ENCODE measurements at regions not wholly inside any gene's neighbourhood (a gene's known extent, or its start where the extent isn't known, plus 50 kb on each side); places are given as distances from the start of the nearest gene placed in this dataset.

DNA sequence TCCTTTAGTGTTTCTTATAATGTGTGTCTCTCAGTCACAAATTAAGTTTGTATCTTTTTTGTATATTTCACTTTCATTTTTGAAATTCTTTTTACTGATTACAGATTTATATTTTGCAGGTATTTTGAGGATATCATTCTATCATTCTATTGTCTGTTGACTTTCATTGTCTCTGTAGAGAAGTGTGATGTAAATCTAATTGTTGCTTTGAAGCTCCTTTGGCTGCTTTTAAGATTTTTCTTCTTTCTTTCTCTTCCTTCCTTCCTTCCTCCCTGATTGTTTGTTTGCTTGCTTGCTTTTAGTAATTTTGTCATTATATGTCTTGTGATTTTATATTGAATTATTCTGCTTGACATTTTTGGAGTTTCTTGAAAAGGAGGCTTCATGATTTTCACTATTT lies 75.3 kb upstream of the MAST4 start:
- Mint-ChIP-seq H3K36me3 (ENCODE audit: low read depth) (peaks cover 7% of the 10 kb centered on the region), H3K4me3 (ENCODE audit: unreplicated experiment) (no peak overlapping the region), H3K4me1 (ENCODE audit: low read depth) (peaks cover 10% of the 10 kb centered on the region), H3K27ac (ENCODE audit: unreplicated experiment) (no peak overlapping the region), H3K9me3 (ENCODE audit: low read depth) (peaks cover 10% of the 10 kb centered on the region), H3K27me3 (ENCODE audit: low read depth) (no peaks in the 10 kb centered on the region)
- no peak for DNase-seq (ENCODE audit: low spot score)
- TF ChIP-seq, protein P1, sequence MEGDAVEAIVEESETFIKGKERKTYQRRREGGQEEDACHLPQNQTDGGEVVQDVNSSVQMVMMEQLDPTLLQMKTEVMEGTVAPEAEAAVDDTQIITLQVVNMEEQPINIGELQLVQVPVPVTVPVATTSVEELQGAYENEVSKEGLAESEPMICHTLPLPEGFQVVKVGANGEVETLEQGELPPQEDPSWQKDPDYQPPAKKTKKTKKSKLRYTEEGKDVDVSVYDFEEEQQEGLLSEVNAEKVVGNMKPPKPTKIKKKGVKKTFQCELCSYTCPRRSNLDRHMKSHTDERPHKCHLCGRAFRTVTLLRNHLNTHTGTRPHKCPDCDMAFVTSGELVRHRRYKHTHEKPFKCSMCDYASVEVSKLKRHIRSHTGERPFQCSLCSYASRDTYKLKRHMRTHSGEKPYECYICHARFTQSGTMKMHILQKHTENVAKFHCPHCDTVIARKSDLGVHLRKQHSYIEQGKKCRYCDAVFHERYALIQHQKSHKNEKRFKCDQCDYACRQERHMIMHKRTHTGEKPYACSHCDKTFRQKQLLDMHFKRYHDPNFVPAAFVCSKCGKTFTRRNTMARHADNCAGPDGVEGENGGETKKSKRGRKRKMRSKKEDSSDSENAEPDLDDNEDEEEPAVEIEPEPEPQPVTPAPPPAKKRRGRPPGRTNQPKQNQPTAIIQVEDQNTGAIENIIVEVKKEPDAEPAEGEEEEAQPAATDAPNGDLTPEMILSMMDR (IDR thresholded peaks at IDR 0.05): no peak

DNA sequence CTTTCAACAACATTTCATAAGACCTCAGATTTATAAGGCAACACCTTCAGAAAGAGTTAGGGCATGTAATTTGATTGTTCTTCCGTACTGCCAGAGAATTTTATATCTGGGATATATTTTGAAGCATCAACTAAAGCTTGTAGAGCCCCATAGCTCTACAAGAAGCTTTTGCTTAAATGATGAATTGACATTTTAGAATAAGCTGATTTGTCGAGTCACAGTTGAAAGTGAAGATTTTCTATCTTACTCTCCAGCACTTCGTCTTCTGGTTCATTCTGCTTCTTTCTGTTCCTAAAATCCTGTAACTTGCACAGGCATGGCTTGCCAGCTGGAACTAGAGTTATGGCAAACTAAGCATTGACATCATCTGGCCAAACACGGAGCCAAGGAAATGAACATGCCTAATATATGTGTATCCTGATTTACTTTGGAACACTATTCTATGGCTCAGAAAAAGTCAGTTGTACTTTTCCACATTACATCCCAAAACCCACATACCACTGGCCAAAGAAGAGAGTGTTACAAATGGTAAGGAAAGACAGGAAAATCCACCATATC lies 68.6 kb upstream of the MAST4 start:
- no peak overlapping the region for H3K27ac Mint-ChIP-seq (ENCODE audit: unreplicated experiment)
- DNase-seq (ENCODE audit: low spot score): no peak

DNA sequence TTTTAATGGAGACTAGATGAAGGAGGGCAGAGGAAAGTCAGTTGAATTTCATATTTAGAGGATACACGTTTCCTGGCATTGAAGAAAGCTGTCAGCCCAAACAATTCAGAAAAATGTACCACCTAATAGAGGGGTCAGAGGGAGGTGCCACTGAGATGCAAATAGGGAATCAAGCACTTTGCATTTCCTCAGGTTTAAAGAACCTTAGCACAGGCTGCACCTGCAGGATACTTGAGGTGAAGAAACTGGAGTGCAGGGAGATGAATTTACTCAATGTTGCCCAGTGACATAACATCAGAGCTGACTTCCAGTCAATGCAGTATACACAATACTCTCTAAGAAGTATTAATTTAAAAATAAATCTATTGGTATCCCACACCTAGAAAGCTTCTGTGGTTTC lies 67.0 kb upstream of the MAST4 start:
- Mint-ChIP-seq H3K9me3 (ENCODE audit: low read depth) (peaks cover 2% of the 10 kb centered on the region), H3K4me3 (ENCODE audit: unreplicated experiment) (no peak overlapping the region), H3K27ac (ENCODE audit: unreplicated experiment) (no peak overlapping the region), H3K27me3 (ENCODE audit: low read depth) (peaks cover 24% of the 10 kb centered on the region), H3K4me1 (ENCODE audit: low read depth) (no peaks in the 10 kb centered on the region), H3K36me3 (ENCODE audit: low read depth) (no peaks in the 10 kb centered on the region)
- TF ChIP-seq, protein P1 (IDR thresholded peaks at IDR 0.05): no peak
- no peak for DNase-seq (ENCODE audit: low spot score)

More for the DNA sequence above, 68.6 kb upstream of the MAST4 start:
- H3K4me1 Mint-ChIP-seq (ENCODE audit: low read depth): no peaks in the 10 kb centered on the region
- H3K9me3 Mint-ChIP-seq (ENCODE audit: low read depth): peaks cover 2% of the 10 kb centered on the region
- H3K27me3 Mint-ChIP-seq (ENCODE audit: low read depth): peaks cover 17% of the 10 kb centered on the region
- no peaks in the 10 kb centered on the region for H3K36me3 Mint-ChIP-seq (ENCODE audit: low read depth)
- TF ChIP-seq, protein P1 (IDR thresholded peaks at IDR 0.05): no peak
- no peak overlapping the region for H3K4me3 Mint-ChIP-seq (ENCODE audit: unreplicated experiment)

DNA sequence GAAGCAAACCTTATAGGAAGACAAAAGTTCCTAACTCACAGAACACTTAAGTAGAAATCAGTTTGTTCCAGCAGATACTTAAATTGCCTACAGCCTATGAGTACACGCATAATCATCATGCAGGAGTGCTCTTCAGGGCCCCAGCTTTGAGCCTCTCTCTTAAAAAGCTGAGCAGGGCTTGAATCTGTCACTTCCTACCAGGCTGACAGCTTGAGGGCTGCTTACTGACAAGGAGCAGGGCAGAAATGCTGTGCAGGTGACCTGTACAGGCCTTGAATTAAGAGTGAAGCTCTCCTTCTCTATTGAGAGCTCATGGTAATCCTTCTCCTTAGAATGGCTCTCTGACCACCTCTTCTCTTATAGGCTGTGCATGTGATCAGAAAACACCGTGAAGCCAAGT lies 66.5 kb upstream of the MAST4 start:
- no peaks in the 10 kb centered on the region for H3K36me3 Mint-ChIP-seq (ENCODE audit: low read depth)
- no peak for DNase-seq (ENCODE audit: low spot score)
- peaks cover 24% of the 10 kb centered on the region for H3K27me3 Mint-ChIP-seq (ENCODE audit: low read depth)
- TF ChIP-seq, protein P1 (IDR thresholded peaks at IDR 0.05): no peak
- no peak overlapping the region for H3K4me3 Mint-ChIP-seq (ENCODE audit: unreplicated experiment)
- H3K27ac Mint-ChIP-seq (ENCODE audit: unreplicated experiment): no peak overlapping the region
- peaks cover 2% of the 10 kb centered on the region for H3K9me3 Mint-ChIP-seq (ENCODE audit: low read depth)
- H3K4me1 Mint-ChIP-seq (ENCODE audit: low read depth): no peaks in the 10 kb centered on the region

DNA sequence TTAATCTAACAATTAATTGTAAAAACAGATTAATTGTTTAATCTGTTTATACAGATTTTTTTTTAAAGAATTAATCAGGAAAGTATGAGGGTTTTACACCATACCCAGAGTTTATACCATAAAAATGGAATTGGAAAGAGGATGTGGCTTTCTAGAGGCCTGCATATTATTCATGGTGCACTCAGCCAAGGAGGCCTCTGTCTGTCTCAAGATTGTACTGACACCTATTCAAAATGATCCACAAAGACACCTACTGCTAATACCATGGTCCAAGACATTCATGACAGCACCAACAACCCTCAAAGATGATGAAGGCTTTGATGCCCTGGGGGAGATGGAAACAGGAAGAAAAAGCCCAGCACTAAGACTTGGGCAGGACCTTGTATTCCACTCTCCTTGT lies 58.1 kb upstream of the MAST4 start:
- no peak for DNase-seq (ENCODE audit: low spot score)
- Mint-ChIP-seq H3K36me3 (ENCODE audit: low read depth) (no peaks in the 10 kb centered on the region), H3K27me3 (ENCODE audit: low read depth) (peaks cover 7% of the 10 kb centered on the region), H3K4me3 (ENCODE audit: unreplicated experiment) (no peak overlapping the region), H3K4me1 (ENCODE audit: low read depth) (no peaks in the 10 kb centered on the region), H3K27ac (ENCODE audit: unreplicated experiment) (no peak overlapping the region), H3K9me3 (ENCODE audit: low read depth) (no peaks in the 10 kb centered on the region)
- TF ChIP-seq, protein P1 (IDR thresholded peaks at IDR 0.05): no peak
